ENCODE measurements at regions not wholly inside any gene's neighbourhood (a gene's known extent, or its start where the extent isn't known, plus 50 kb on each side); places are given as distances from the start of the nearest gene placed in this dataset.

DNA sequence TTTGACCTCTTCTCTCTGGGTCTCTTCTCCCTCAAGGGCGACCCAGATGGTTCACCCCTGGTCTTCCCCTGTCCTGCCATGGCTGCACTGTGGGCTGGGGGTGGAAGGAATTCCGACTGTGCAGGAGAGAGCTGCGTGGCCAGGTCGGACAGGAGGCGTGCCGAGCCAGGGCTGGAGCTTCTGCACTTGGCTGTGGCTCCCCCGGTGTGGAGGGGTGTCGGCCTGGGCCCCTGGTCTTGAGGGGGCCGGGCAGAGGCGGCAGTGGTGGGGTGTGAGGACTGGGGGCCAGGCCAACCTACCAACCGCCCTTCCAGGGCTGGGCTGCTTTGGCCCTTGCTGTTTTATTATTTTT is 74.9 kb upstream of the SHH start:
- H3K9me3 Mint-ChIP-seq, result no peaks in the 10 kb centered on the region
- no peaks in the 10 kb centered on the region for H3K36me3 Mint-ChIP-seq (ENCODE audit: low read depth)
- H3K4me1 Mint-ChIP-seq, result peaks cover 16% of the 10 kb centered on the region
- no peak overlapping the region for H3K4me3 Mint-ChIP-seq
- TF ChIP-seq, protein P1, sequence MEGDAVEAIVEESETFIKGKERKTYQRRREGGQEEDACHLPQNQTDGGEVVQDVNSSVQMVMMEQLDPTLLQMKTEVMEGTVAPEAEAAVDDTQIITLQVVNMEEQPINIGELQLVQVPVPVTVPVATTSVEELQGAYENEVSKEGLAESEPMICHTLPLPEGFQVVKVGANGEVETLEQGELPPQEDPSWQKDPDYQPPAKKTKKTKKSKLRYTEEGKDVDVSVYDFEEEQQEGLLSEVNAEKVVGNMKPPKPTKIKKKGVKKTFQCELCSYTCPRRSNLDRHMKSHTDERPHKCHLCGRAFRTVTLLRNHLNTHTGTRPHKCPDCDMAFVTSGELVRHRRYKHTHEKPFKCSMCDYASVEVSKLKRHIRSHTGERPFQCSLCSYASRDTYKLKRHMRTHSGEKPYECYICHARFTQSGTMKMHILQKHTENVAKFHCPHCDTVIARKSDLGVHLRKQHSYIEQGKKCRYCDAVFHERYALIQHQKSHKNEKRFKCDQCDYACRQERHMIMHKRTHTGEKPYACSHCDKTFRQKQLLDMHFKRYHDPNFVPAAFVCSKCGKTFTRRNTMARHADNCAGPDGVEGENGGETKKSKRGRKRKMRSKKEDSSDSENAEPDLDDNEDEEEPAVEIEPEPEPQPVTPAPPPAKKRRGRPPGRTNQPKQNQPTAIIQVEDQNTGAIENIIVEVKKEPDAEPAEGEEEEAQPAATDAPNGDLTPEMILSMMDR (conservative IDR thresholded peaks at IDR 0.05), result no peak
- H3K27ac Mint-ChIP-seq (ENCODE audit: unreplicated experiment), result no peak overlapping the region
- no peak for DNase-seq (ENCODE audit: low read depth, low spot score)
- H3K27me3 Mint-ChIP-seq (ENCODE audit: low read depth), result no peaks in the 10 kb centered on the region

DNA sequence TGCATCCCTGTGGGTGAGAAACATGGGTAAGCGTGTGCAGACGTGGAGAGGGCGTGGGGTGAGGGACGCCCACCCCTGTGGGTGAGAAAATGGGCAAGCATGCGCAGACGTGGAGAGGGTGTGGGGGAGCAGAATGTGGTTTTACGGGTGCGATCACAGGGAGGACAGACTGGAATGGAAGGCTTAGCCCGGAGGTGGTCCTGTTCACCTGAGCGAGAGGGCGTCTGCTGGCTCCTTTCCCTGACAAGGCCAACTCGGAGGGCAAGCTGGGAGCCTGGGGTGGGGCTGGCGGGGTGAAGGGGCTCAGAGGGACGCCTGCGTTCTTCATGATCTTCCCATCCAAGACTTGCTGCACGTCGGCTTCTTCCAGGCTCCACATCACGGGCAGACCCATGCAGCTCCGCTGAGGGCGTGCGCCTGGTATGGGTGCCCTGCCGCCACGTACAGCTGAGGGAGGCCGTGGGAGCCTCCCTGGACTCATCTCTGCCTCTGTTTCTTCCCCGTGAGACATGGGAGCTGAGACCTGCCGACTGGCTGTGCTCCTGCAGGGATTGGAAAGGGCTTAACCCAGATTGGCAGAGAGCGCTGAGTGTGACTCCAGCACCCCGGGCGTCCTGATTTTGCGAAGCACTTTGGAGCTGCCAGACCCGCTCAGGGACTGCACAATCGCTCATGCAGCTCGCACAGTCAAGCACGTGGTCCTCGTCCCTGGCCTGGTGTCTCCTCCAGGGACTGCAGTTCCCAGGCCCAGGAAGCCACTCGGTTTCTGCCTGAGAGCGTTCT is 74.3 kb upstream of the SHH start:
- DNase-seq (ENCODE audit: low read depth, low spot score), result no peak
- Mint-ChIP-seq H3K9me3 (no peaks in the 10 kb centered on the region), H3K4me3 (no peak overlapping the region), H3K36me3 (ENCODE audit: low read depth) (no peaks in the 10 kb centered on the region), H3K27ac (ENCODE audit: unreplicated experiment) (no peak overlapping the region), H3K4me1 (peaks cover 16% of the 10 kb centered on the region), H3K27me3 (ENCODE audit: low read depth) (no peaks in the 10 kb centered on the region)
- TF ChIP-seq, protein P1 (conservative IDR thresholded peaks at IDR 0.05), result no peak

DNA sequence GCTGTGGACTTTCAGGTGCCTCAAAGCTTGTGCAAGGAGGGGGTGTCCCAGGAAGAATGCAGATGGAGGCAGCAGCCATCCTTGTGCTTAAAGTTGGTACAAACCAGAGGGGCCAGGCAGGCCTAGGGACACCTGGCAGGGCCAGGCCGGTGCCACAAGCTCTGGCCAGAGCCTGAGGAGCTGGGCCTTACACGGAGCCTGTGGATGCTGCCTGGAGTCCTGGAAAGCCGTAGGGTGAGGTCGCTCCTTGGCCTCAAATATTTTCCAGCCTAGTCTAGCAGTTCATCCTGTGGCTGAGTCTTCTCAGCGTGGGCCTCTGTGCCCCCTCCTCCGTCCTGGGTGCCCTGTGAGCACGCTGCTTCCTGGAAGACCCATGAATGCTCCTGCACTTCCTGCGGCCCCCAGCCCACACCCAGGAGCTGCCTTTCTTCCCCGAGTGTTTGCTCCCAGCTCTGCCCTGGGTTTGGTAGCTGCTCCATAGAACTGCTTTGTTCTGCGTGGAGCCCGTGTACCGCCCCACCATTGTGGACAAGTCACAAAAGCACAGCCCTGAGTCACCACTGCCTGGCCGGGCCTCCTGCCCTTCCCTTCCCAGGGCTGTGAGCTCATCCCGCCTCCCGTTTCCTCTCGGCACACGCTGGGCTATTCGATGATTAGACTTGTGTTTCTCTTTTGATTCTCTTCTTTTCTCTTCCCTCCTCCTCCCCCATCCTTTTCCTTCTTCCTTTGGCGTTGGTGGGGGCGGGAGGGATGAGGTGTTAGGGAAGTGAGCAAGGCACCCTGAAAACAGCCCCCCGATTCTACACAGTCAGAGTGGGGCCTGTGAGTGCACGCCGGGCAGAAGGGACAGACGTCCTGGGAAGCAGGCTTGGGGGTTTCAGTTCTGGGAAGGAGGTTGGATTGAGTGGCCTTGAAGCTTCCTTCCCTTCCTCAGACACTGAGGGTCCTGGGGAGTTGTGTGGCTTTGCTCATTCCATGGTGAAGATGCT is 73.2 kb upstream of the SHH start:
- H3K27ac Mint-ChIP-seq (ENCODE audit: unreplicated experiment), result peak overlapping the region; percentile 98
- no peaks in the 10 kb centered on the region for H3K9me3 Mint-ChIP-seq

DNA sequence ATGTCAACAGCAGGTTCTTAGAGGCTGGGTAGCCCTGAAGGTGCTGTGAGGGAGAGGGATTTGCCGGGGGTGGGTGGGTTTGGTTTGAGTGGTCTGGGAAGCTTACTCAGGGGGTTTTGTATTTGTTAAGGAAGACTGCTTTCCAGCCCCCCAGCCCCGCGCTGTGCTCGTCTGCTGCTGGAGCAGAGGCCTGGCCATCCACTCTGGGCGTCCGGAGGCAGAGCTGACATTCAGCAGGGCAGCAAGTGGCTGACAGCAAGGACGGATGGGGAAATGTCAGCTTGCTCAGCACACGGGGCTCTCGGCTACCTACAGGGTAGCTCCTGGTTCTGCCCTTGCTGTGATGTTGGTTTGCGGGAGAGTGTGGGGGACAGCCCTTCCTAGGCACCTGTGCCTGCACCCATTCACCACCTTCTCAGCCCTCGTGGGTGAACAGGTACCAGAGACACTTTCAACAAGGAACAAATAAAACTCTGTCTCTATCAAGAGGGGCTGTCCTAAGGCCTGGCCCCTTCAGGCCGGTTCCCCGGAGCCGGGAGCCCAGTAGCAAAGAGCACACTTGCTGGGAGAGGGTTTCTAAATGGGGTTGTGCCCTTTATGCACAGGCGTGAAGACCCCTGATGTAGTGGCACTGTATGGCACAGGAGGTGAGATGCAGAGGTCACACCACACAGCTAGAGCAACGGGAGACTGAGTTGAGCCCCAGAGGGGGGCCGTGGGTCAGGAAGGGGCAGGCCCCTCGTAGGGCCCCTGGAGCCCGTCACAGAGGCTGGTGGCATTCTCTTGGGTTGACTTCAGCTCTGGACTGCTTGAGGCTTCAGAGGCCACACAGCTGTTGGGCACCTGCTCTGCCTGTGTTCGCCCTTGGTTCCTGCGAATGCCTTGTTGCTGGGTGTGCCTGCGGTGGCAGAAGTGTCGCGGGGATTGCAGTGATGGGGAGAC is 72.2 kb upstream of the SHH start:
- TF ChIP-seq, protein P1 (conservative IDR thresholded peaks at IDR 0.05), result no peak
- H3K4me3 Mint-ChIP-seq, result no peak overlapping the region
- no peaks in the 10 kb centered on the region for H3K9me3 Mint-ChIP-seq
- no peaks in the 10 kb centered on the region for H3K36me3 Mint-ChIP-seq (ENCODE audit: low read depth)
- no peaks in the 10 kb centered on the region for H3K27me3 Mint-ChIP-seq (ENCODE audit: low read depth)
- peak overlapping the region; percentile 17 for H3K27ac Mint-ChIP-seq (ENCODE audit: unreplicated experiment)
- no peak for DNase-seq (ENCODE audit: low read depth, low spot score)
- H3K4me1 Mint-ChIP-seq, result peaks cover 16% of the 10 kb centered on the region

More for the DNA sequence above, 73.2 kb upstream of the SHH start:
- H3K36me3 Mint-ChIP-seq (ENCODE audit: low read depth), result no peaks in the 10 kb centered on the region
- H3K27me3 Mint-ChIP-seq (ENCODE audit: low read depth), result no peaks in the 10 kb centered on the region
- DNase-seq (ENCODE audit: low read depth, low spot score), result no peak
- no peak overlapping the region for H3K4me3 Mint-ChIP-seq
- TF ChIP-seq, protein P1 (conservative IDR thresholded peaks at IDR 0.05), result no peak
- peaks cover 16% of the 10 kb centered on the region for H3K4me1 Mint-ChIP-seq
